GM12872 (cell line): ENCODE measurements at regions not wholly inside any gene's neighbourhood (a gene's known extent, or its start where the extent isn't known, plus 50 kb on each side); places are given as distances from the start of the nearest gene placed in this dataset.

Experiments used
- TF ChIP-seq, protein P1 (sequence below): IDR thresholded peaks from 3 replicates; pipeline ENCODE4 v1.5.1; 2011; ENCODE audit warnings: low read depth, mild to moderate bottlenecking, low read length, moderate library complexity; ENCODE audit not compliant: insufficient read depth

DNA sequence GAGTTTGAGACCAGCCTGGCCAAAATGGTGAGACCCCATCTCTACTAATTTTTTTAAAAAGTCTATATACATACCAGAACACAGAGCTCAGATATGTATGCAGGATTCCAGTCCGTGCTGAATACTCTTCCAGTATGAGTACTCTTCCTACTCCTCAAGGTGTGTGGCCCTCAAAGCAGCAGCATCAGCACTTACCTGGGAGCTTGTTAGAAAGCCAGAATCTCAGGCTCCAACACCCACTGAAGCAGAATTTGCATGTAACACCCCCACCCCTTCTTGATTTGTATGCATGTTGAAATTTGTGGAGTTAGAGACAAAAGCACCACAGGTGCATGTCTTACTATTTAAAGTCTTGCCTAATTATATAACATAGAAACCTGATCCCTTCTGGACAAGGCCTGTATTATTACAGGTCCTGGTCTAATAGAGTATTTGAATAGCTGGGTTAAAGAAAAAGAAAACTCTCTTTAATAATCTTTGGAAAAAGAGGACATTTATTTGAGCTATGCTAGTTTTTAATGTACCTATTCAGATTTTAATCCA is 50.3 kb upstream of the NFE2L2 start:
- TF ChIP-seq, protein P1, sequence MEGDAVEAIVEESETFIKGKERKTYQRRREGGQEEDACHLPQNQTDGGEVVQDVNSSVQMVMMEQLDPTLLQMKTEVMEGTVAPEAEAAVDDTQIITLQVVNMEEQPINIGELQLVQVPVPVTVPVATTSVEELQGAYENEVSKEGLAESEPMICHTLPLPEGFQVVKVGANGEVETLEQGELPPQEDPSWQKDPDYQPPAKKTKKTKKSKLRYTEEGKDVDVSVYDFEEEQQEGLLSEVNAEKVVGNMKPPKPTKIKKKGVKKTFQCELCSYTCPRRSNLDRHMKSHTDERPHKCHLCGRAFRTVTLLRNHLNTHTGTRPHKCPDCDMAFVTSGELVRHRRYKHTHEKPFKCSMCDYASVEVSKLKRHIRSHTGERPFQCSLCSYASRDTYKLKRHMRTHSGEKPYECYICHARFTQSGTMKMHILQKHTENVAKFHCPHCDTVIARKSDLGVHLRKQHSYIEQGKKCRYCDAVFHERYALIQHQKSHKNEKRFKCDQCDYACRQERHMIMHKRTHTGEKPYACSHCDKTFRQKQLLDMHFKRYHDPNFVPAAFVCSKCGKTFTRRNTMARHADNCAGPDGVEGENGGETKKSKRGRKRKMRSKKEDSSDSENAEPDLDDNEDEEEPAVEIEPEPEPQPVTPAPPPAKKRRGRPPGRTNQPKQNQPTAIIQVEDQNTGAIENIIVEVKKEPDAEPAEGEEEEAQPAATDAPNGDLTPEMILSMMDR: no peak

DNA sequence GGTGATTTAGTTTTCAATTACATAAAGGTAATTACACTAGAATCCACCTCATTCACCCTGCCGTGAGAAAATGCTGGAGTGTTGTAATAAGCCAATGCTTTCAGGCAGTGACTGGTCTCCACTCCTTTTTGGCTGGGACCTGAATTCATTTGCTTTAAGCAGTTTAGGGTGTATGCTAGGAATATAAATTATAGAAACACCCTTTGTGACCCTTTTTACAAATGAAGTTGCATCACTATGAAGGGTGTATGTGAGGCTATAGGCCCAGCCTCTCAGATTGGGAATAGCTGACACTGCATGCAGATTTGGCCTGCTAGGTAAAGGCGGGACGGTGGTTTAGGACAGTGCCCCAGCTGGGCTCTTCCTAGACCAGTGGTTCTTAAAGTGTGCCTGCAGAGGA is 50.8 kb upstream of the NFE2L2 start:
- TF ChIP-seq, protein P1: no peak

DNA sequence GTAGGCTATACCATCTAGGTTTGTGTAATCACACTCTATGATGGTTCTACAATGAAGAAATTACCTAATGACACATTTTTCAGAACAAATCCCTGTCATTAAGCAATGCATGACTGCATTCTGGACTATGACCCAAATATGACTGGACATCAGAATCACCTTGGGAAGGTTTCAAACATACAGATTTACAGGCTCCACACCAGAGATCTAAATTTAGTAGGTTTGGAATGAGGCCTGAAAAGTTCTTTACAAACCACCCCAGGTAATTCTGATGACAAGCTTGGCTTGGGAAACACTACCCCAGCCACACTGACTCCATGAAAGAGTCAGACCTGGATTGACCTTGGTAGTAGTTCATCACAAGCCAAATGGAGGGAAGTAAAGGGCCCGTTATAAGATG is 52.2 kb upstream of the NFE2L2 start:
- TF ChIP-seq, protein P1: no peak

DNA sequence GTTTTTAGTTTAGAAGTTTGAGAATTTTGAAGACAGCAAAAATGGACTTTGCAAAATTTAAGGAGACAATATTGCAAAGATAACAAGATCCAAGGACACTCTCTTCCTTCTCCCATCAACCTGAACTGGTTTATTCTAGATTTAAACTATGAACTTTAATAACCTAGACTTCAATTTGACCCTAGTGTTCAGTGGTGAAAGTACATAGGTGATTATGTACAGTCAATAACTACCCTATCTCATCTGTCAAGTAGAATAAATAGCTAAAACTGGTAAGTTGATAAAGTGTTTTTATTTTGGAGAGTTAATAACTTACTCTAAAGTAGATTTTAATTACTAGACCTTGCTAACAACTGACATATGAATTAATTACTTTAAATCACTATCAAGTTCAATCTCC is 52.9 kb upstream of the NFE2L2 start:
- TF ChIP-seq, protein P1: no peak

DNA sequence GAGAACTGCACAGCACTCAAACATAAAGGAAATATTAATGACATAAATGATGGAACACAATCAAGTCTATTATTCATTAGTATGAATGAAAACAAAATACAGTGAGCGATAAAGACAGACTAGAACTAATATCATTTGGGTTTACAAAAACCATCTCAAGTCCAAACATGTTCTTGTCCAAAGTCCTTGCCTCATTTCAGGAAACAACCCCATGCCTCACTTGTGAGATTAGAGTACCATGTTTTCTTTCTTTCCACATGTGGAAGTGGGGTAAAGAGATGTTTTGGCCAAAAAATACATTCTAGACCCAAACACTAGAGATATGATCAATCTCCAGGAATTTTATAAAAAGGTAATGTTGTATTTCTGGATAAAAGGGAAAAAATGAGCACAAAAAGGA is 53.3 kb upstream of the NFE2L2 start:
- TF ChIP-seq, protein P1: no peak

DNA sequence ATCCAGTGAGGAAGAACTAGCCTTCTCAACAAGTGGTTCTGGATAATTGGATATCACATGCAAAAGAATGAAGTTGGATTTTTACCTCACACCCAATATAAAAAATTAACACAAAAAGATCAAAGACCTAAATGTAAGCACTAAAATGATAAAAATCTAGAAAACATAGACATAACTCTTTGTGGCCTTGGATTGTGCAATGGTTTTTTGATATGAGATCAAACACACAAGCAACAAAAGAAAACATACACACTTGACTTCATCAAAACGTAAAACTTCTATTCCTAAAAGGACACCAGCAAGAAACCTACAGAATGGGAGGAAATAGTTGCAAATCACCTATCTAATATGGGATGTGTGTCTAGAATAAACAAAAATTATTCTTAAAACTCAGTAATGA is 54.1 kb upstream of the NFE2L2 start:
- TF ChIP-seq, protein P1: no peak

DNA sequence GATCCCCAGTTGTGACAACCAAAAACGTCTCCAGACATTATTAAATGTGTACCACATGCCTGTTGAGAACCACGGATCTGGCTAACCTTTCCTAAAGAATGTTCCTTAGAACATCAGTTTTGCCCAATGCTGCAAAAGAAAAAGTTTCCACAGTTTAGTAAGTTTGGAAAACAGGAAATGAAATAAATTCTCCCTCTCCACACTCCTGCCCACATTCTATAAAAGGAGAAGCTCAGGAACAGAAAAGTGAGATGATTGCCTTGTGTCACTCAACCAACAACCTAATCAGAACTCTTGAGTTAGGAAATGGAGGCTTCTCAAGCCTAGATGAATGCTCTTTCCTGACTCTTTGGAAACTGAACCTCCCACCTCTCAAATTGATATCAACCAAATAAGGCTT is 56.1 kb upstream of the NFE2L2 start:
- TF ChIP-seq, protein P1: no peak
